ENCODE measurements at regions not wholly inside any gene's neighbourhood (a gene's known extent, or its start where the extent isn't known, plus 50 kb on each side); places are given as distances from the start of the nearest gene placed in this dataset.

GRCh38 chr16:86910161-86910769 lies 331.9 kb downstream of the FOXL1 start:
- TF ChIP-seq POLR2A (IDR thresholded peaks at IDR 0.05; ENCODE audit: low read length) (no peak), GATA1 (IDR thresholded peaks at IDR 0.05; ENCODE audit: low read depth, low read length) (no peak)

Data from erythroblast (primary cell).